Caki2 (cell line): ENCODE measurements at regions not wholly inside any gene's neighbourhood (a gene's known extent, or its start where the extent isn't known, plus 50 kb on each side); places are given as distances from the start of the nearest gene placed in this dataset.
"Not testable (repeated sequence)": the region's sequence is repeated elsewhere in the genome, so short reads cannot be mapped to it uniquely, and the experiment has no call there.

Experiments used
- DNase-seq: peaks from one replicate; pipeline ENCODE4 v3.0.0-alpha.2; 2015; ENCODE audit warnings: low read depth
- in situ Hi-C: cut with HindIII; loops from 2 replicates; pipeline ENCODE4 v1.10.0; 2016; ENCODE audit warnings: low sequenced_read_pairs, low pct_unique_long_range_greater_than_20kb, mixed read lengths

DNA sequence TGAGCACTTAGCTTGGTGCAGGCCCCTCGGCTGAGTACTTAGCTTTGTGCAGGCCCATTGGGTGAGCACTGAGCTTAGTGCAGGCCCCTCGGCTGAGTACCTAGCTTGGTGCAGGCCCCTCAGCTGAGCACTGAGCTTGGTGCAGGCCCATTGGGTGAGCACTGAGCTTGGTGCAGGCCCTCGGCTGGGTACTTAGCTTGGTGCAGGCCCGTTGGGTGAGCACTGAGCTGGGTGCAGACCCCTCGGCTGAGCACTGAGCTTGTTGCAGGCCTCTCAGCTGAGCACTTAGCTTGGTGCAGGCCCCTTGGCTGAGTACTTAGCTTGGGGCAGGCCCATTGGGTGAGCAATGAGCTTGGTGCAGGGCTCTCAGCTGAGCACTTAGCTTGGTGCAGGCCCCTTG, 387.1 kb downstream of the THBS2 start:
- DNase-seq: no peak
- in situ Hi-C loops: no loop called here

DNA sequence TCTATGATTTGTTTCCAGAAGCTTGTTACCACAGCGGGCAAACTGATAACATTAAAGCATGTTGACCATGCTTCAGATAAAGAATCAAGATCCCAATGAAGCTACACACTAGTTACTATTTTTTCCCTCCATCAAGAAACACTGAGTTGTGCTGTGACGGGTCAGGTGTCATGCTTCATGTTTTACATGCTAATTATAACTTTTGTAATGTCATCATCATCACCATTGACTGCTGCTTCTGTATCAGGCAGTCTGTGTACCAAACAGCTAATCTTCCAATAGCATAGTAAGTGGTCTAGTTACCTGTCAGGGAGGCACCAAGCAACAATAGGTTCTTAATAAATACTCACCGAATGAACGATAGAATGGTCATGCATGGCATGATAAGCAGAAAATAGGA, 388.1 kb downstream of the THBS2 start:
- in situ Hi-C loops: no loop called here

DNA sequence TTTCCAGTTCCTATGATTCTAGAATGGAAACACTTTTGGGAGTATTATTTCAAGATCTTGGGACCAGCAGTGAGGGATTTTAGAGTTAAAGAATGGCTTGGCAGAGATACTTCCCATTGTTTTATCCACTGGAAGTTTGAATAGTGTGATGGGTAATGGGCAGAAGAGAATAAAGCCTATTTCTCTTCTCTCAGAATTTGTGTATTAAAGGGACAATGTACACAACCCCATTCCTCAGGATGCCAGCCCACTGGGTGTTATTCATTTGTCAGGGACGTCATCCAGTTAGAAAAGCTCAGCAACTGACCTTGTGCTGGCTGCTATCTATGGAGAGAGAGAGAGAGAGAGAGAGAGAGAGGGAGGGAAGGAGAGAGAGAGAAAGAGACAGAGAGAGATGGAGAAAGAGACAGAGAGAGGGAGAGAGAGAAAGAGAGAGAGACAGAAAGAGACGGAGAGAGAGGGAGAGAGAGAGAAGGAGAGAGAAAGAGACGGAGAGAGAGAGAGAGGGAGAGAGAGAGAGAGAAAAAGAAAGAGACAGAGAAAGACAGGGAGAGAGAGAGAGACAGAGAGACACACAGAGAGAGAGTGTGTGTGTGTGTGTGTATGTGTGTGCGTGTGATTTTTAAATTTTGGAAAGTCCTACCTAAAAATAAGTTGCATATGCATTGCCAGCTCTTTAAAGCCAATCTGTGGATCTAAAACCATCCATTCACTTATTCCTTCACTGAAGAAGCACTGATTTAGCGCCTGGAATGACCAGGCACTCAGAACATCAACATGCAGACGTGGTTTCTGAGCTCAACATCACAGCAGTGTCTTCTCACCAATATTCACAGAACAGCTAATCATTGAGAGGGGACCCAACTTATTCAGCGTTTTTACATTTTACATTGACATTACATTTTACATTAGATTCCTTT, 388.8 kb downstream of the THBS2 start:
- in situ Hi-C loops: no loop called here
- DNase-seq: no peak

More for the DNA sequence above, 388.1 kb downstream of the THBS2 start:
- DNase-seq: no peak

DNA sequence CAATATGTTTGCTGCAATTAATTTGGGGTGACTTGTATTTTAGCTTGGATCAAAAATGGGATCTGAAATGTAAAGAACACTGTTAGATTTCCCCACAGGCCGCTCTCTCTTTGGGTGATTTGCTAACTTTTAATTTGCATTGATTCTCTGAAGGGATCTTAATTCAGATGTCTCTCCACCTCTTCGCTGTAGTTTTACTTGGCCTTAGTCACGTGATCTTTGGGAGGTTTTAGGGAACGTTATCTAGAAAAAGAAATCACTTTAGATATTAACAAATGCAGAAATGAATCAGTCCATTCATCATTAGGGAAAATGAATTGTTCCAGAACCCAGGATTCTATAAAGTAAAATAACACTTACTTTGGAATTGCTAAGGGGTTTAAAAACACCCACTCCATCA, 390.2 kb downstream of the THBS2 start:
- in situ Hi-C loops: no loop called here
- DNase-seq: no peak

DNA sequence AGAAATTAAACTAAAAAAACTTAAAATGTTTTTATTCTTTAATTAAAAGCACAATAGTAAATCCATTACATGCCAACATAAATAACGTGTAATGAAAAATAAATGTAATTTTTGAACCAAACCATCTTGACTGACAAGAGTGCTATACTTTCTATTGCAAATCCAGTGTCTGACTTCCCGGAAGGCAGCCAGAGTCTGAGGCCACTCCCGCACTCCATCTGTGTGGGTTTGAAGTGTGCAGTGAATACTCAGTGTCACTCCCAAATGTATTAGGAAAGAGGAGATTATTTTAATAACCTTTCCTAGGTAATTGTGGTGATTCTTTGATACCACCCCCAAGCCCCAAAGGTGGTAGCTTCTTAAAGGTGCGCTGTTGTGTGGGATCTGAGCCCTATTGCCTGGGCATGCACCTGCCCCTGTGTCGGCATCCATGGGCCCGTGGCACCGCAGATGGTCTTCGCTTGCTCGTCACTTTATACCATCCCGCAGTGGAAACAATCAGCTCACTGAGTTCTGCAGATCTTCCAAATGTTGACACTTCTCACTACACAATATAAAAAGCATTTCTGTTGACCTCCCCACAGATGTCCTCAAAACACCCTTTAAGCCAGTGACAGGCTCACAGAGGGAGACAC, 391.2 kb downstream of the THBS2 start:
- DNase-seq: no peak
- in situ Hi-C loops: no loop called here

DNA sequence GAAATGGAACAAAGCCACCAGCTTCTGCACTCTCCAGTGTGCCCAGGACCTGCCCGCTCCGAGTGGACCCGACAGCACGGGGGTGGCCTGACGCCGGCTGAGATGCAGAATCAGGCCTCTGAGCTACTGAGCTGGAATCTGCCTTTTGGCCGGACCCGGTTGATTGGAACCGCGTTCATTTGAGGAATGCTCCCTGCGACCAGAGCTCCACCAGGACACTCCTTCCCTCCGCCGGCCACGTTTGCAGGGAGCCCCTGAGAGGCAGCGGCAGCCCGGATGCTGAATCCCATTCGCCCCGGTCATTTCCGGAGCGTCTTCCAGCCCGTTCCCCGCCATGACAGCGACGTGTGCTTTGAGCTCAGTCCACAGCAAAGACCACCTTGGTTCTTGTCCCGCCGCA, 392.7 kb downstream of the THBS2 start:
- DNase-seq: no peak
- in situ Hi-C loops: no loop called here

DNA sequence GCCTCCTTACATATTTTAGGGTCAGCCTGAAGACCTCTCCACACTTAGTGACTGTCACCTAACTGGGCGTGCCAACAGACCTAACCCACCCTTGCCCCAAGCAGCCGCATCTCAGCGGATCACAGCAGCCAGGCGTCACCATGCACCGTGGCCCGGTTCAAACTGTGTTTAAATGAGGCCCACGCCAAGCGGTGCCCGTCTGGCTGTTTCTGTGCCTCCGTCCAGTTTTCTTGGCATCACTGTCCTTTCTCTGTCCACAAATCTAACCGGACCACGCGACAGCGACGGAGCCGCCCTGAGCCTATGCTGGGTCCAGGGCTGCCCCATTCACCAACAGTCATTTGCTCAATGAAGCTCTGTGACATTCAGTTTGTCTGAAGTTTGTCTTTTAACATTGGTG, 393.3 kb downstream of the THBS2 start:
- DNase-seq: no peak
- in situ Hi-C loops: no loop called here

DNA sequence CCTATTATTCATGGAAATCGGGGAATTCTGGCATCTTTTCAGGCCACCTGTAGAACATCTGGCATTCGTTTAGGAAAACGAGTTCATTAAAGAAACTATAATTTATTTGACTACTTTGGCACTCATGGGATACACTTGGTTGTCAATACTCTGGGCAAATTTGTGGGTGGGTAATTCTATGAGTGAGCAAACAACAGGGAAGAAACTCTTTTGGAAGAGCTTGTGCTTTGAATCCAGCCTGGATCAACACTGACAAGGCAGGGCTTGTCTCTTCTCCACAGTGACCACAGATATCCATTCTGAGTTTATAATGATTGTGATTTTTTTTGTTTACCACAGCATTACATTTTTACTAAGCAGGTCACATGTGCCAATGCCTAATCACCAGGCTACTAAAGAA, 394.7 kb downstream of the THBS2 start:
- in situ Hi-C loops: no loop called here
- DNase-seq: no peak

DNA sequence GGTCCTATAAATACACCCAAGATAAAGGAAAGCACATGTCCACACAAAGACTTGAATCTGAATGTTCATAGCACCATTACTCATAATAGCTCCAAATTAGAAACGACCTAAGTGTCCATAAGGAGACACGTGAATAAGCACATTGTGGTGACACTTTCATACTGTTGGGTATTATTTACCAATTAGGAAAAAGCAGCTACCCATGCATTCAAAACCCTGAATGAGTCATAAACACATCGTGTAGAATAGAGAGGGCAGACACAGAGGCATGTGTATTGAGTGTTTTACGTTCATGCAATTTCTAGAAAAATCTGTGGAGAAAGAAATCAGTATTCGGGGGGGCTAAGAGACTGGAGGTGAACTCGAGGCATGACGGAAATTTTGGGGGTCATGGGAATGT, 396.7 kb downstream of the THBS2 start:
- in situ Hi-C loops: no loop called here
- no peak for DNase-seq

DNA sequence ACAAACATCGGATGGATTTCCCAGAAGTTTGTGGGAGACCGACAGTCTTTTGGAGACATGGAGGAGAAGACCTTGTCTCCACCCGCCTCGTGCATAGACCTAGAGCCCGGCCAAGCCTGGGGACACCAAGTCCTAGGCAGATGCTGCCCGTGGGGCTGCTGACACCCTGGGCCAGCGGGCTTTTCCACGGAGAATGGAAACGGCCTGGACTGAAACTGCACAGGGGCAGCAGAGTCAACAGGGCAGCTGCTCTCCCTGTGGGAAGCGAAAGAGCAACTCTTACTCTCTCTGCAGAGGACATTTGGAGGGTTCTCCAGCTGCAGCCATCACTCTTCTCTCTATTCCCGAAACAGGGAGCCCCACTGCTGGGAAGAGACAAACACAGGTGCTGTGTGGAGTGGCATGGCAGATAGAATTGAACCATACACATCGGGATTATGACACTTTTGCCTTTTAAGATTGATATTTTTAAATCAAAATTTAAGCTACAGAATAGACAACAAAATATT, 401.2 kb downstream of the THBS2 start:
- no peak for DNase-seq
- in situ Hi-C loops: no loop called here

DNA sequence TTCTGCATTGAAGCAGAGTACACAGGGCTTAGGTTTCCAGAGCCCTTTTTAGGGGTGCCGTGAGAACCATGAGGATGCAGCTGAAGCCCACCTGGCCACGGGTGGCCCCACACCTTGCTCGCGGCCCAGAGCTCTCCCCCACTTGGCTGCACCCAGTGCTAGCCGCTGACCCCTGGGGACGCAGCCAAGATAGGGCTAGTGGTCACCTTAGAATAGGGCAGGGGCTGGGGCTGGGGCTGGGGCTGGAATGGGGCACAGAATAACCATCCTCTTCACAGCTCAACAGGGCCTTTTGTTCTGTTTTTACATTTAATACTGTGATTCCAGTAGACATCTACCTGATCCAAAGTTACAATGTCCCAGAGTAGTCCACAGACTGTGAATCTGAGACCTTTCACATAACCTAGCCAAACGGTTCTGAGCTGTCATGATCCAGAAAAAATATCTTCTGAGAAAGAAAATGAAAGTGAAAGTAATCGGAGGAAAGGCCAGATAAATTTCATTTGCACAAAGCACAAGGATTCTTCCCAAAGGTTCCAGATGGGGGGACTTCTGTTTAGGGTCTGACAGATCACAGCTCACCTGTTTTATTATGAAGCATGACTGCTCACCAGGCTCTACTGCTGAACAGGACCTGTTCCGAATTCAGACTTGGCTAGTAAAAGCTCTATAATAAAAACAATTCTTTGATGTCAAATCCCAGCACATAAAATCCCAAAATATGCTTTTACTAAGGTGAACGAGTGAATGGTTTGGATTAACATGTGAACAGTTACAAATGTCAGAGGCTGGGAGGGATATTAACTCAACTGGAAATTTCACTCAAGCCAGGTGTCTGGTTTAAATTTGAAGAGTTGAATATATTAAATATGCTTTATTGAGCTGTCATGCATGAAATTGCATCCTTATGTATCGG, 401.9 kb downstream of the THBS2 start:
- DNase-seq: no peak
- in situ Hi-C loops: no loop called here

DNA sequence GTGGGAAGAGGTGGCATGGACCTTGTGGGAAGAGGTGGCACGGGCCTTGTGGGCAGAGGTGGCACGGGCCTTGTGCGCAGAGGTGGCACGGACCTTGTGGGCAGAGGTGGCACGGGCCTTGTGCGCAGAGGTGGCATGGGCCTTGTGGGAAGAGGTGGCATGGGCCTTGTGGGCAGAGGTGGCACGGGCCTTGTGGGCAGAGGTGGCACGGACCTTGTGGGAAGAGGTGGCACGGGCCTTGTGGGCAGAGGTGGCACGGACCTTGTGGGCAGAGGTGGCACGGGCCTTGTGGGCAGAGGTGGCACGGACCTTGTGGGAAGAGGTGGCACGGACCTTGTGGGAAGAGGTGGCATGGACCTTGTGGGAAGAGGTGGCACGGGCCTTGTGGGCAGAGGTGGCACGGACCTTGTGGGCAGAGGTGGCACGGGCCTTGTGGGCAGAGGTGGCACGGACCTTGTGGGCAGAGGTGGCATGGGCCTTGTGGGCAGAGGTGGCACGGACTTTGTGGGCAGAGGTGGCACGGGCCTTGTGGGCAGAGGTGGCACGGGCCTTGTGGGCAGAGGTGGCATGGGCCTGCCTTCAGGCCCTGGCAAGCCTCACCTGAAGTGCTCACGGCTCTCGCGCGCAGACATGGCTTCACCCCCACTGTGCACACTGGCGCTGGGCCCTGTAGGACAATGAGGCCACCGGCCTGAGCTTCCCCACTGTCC, 403.5 kb downstream of the THBS2 start:
- DNase-seq, in situ Hi-C loops: not testable (repeated sequence)

DNA sequence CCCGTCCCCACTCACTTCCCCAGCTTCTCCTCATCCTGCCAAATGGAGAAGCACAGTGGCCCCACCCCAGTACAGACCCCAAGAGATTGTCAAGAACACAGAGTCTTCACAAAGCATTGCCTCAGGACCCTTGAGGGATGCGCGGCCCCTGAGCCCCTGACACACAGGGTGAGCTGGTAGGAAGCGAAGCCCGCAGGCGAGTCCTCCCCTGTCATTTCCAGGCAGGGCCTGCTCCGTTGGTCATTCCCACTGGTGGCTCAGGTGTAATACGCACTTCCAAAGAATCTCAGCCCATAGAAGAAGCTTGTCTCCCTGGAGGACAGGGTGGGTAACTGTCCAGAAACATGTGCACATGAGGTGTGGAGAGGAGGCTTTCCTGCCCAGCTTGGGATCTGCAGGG, 404.2 kb downstream of the THBS2 start:
- DNase-seq: no peak
- in situ Hi-C loops: no loop called here

DNA sequence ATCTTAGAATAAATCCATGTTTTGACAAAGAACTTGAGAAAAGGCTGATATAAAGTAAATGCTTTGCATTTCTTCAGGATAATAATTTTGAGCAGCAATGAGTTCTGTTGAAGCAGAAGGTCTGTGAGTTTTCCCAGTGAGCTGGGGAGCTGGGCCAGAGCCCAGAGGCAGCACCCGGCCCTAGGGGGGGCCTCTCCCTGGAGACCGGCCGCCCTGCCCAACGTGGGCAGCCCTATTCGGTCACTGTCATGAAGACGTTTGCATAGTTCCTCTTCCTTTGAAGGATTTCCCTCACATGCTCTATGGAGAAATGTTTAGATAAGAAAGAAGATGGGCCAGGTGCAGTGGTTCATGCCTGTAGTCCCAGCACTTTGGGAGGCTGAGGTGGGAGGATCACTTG, 404.8 kb downstream of the THBS2 start:
- in situ Hi-C loops: no loop called here
- no peak for DNase-seq

DNA sequence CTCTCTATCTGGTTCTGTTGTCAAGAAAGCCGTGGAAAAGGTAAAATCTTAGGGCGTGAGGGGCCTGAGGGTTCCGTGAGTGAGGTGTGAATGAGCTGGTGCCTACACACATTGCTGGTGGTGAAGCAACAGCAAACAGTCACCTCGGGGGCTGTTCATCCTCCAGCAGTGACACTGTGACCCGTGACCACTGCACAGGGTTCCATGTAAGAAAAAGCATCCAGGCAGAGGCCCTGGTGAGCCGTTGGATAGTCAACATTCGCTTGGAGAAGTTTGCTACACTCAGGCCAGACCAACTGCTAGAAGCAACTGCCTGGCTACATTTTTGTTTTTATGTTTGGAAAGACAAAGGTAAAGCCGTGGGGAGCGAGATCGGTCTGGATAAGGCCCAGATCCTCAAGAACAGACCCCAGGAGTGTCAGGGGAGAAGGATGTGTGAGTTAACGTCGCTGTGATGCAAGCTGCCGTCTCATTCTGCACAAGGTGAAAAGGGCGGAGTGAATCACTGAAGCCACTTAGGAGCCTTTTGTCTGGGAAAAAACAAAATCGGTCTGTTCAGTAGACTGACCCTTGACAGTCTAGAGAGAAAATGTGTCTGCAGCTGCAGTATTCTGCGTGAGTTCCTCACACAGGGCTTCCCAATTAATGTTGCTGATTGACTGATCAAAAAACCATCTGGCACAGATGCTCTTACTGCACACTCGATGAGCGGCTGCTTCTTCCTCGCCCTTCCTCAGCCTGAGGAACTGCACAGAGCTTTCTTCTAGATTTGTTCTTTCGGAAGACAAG, 404.0 kb downstream of the SMOC2 start:
- in situ Hi-C loops: no loop called here
- no peak for DNase-seq

DNA sequence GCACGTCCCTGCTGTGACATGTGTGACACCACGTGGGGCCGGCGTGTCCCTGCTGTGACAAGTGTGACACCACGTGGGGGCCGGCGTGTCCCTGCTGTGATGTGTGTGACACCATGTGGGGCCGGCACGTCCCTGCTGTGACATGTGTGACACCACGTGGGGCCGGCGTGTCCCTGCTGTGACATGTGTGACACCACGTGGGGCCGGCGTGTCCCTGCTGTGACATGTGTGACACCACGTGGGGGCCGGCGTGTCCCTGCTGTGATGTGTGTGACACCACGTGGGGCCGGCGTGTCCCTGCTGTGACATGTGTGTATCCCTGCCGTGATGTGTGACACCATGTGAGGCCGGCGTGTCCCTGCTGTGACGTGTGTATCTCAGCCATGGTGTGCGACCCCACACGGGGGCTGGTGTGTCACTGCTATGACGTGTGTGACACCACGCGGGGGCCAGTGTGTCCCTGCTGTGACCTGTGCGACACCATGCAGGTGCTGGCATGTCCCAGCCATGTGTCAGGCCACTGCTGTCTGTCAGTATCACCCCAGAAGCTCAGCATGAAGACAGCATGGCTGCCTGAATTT, 401.7 kb downstream of the SMOC2 start:
- DNase-seq, in situ Hi-C loops: not testable (repeated sequence)
